Effector memory CD8-positive, alpha-beta T cell (primary cell): ENCODE measurements at regions not wholly inside any gene's neighbourhood (a gene's known extent, or its start where the extent isn't known, plus 50 kb on each side); places are given as distances from the start of the nearest gene placed in this dataset.
"Not testable (repeated sequence)": the region's sequence is repeated elsewhere in the genome, so short reads cannot be mapped to it uniquely, and the experiment has no call there.

Experiments used
- ATAC-seq: fragments of 150-1000 bp; cut with Tn5 transposase; replicated peaks from 2 replicates; pipeline ENCODE4 v1.10.0; 2021; ENCODE audit warnings: mild to moderate bottlenecking, moderate library complexity
- DNase-seq, 3 experiments: peaks; one replicate each; pipeline ENCODE4 v3.0.0; 2021
- H3K27ac Mint-ChIP-seq, 2 donors: one replicate each; pipeline ENCODE4 v1.8.0; 2022; ENCODE audit warnings: mild to moderate bottlenecking in 2 of 2, mixed read lengths in 2 of 2, moderate library complexity in 2 of 2
- H3K27me3 Mint-ChIP-seq, 2 donors: one replicate each; pipeline ENCODE4 v1.8.0; 2022; ENCODE audit warnings: mixed read lengths in 2 of 2
- H3K36me3 Mint-ChIP-seq: one replicate; pipeline ENCODE4 v1.8.0; 2022; ENCODE audit warnings: mild to moderate bottlenecking, moderate library complexity, mixed read lengths; ENCODE audit not compliant: insufficient read depth
- H3K4me1 Mint-ChIP-seq, 2 donors: one replicate each; pipeline ENCODE4 v1.8.0; 2022; ENCODE audit warnings: low read depth in 2 of 2, mixed read lengths in 2 of 2
- H3K4me3 Mint-ChIP-seq, 2 donors: one replicate each; pipeline ENCODE4 v1.8.0; 2022; ENCODE audit warnings: mild to moderate bottlenecking in 2 of 2, mixed read lengths in 2 of 2, moderate library complexity in 2 of 2
- H3K9me3 Mint-ChIP-seq, 2 donors: one replicate each; pipeline ENCODE4 v1.8.0; 2022; ENCODE audit warnings: mixed read lengths in 2 of 2

DNA sequence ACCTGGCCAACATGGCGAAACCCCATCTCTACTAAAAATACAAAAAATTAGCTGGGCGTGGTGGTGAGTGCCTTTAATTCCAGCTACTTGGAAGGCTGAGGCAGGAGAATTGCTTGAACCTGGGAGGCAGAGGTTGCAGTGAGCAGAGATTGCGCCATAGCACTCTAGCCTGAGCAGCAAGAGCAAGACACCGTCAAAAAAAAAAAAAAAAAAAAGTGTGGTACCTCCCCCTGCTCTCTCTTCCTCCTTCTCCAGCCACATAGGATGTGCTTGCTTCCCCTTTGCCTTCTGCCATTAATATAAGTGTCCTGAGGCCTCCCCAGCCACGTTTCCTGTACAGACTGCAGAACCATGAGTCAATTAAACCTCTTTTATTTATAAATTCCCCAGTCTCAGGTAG is 226.8 kb downstream of the CYP26B1 start:
- H3K4me3 Mint-ChIP-seq, H3K27ac Mint-ChIP-seq, H3K36me3 Mint-ChIP-seq, H3K9me3 Mint-ChIP-seq, ATAC-seq, DNase-seq, H3K4me1 Mint-ChIP-seq: not testable (repeated sequence)
- H3K27me3 Mint-ChIP-seq, result peaks cover 10 to 19% of the 10 kb centered on the region in 2 donors

DNA sequence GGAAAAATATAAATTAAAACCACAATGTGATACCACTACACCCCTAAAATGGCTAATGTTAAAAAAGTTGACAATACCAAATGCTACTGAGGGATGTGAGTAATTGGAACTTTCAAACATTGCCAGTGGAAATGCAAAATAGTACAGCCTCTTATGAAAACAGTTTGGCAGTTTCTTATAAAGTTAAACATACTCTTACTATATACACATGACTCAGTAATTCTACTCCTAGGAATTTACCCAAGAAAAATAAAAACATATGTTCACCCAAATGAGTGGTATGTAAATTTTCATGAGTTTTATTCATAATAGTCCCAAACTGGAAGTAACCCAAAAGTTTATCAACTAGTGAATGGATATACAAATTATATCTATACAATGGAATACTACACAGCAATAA is 228.0 kb downstream of the CYP26B1 start:
- ATAC-seq (no peak), DNase-seq (no peak)
- Mint-ChIP-seq H3K27ac (no peak overlapping the region), H3K9me3 (no peaks in the 10 kb centered on the region), H3K36me3 (no peaks in the 10 kb centered on the region), H3K4me3 (no peak overlapping the region), H3K27me3 (peaks cover 10 to 19% of the 10 kb centered on the region in 2 donors), H3K4me1 (peaks cover 0 to 3% of the 10 kb centered on the region in 2 donors)

DNA sequence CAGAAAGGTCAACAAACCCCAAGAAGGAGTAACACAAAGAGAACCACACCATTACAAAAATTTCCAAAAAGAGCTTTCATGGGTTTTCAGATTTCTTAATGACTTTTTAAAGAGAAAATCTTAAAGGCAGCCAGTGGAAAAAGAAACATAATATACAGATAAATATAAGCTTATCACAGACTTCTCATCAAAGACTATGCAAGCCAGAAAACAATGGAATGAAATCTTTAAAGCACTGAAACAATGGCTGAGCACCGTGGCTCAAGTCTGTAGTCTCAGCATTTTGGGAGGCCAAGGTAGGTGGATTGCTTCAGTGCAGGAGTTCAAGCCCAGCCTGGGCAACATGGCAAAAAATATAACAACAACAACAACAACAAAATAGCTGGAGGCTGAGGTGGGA is 237.4 kb downstream of the CYP26B1 start:
- no peak overlapping the region for H3K27ac Mint-ChIP-seq
- no peaks in the 10 kb centered on the region for H3K4me1 Mint-ChIP-seq
- no peak for ATAC-seq
- DNase-seq, result no peak
- H3K27me3 Mint-ChIP-seq, result peaks cover 22 to 33% of the 10 kb centered on the region in 2 donors
- no peaks in the 10 kb centered on the region for H3K36me3 Mint-ChIP-seq
- H3K4me3 Mint-ChIP-seq, result no peak overlapping the region
- H3K9me3 Mint-ChIP-seq, result peaks cover 0 to 14% of the 10 kb centered on the region in 2 donors

DNA sequence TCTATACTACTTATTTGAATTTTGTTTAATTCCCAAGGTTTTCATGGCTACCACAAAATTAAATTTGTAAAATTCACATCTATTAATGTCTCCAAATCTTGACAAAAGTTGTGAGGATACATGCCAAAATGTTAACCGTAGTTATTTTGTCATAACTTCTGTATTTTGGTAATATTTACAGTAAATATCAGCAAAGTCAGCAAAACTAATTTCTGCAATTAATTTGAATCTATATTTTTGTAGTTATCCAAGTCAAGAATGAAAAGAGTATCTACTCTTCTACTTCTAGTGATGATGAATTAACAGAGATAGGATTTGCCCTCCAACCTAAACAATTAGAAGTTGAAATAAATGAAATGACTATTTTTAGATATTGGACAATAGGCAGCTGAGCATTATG is 238.9 kb downstream of the CYP26B1 start:
- peaks cover 0 to 14% of the 10 kb centered on the region in 2 donors for H3K9me3 Mint-ChIP-seq
- H3K4me1 Mint-ChIP-seq, result no peaks in the 10 kb centered on the region
- no peaks in the 10 kb centered on the region for H3K36me3 Mint-ChIP-seq
- no peak overlapping the region for H3K27ac Mint-ChIP-seq
- no peak for DNase-seq
- H3K4me3 Mint-ChIP-seq, result no peak overlapping the region
- H3K27me3 Mint-ChIP-seq, result peaks cover 36 to 40% of the 10 kb centered on the region in 2 donors
- ATAC-seq, result no peak

DNA sequence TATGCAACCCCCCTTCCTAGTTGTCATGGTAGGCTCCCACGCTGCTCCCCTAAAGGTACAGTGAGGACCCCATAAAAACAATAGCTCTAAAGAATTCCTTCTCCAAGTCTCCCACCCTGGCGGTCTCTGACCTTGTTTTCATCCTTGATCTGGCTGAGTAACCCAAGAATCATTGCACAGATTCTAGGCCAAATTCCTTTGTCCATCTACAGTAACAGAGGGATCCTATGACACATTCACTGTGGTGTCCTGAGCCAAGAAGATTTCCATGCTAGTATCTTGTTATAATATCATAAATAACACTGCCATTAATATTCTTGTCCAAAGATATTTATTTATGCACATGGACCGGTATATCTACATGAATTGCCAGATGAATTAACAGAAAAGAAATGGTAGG is 240.2 kb downstream of the CYP26B1 start:
- DNase-seq (no peak), ATAC-seq (no peak)
- Mint-ChIP-seq H3K27ac (no peak overlapping the region), H3K36me3 (no peaks in the 10 kb centered on the region), H3K9me3 (peaks cover 0 to 14% of the 10 kb centered on the region in 2 donors), H3K27me3 (peaks cover 40% of the 10 kb centered on the region in 2 donors), H3K4me1 (no peaks in the 10 kb centered on the region), H3K4me3 (no peak overlapping the region)

DNA sequence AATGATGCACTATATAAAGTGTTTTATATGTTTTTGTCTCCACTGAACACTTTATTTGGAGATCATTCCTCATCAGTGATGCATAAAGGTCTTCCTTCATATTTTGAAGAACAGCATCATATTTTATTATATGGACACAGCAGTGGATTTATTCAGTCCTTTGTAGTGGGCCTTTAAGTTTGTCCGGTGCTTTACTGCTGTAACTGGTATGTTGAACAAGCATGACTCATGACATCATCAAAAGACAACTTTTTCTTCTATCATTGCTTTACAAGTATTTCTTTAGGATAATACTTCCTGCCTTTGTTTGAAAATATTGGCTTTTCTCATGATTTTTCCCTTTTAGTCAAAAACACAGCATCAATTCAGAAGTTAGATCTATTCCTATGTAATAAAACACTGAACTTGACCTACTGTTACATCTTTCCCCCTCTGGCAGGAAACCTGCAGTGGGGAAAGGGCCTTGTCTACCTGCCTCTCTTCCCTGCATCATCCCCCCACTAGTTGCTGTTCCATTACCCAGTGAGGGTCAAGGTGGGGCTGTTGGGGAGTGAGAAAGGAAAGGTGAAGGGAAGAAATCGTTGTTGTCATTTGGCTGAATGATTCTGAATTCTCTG is 241.2 kb downstream of the CYP26B1 start:
- Mint-ChIP-seq H3K4me1 (no peaks in the 10 kb centered on the region), H3K9me3 (peaks cover 0 to 14% of the 10 kb centered on the region in 2 donors)
- ATAC-seq, result no peak

DNA sequence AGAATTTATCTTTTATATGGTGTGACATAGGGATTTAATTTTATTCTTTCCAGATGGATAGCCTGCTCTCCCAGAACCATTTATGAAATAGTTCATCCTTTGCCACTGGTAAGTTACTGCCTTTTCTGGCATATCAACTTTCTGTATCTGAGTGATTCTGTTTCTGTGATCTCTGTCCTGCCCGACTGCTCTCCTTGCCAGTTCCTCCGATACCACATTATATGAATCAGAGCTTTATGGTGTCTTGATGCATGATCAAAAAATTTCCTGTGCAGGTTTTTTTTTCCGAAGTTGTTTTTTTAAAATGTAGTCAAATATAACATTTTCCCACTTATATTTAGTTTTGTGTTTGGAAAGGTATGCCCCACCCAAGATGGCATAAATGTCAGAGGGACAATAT is 242.5 kb downstream of the CYP26B1 start:
- Mint-ChIP-seq H3K4me3 (no peak overlapping the region), H3K27me3 (peaks cover 40 to 46% of the 10 kb centered on the region in 2 donors), H3K4me1 (no peaks in the 10 kb centered on the region), H3K9me3 (peaks cover 0 to 13% of the 10 kb centered on the region in 2 donors), H3K36me3 (no peaks in the 10 kb centered on the region), H3K27ac (no peak overlapping the region)
- ATAC-seq (no peak), DNase-seq (no peak)

More for the DNA sequence above, 241.2 kb downstream of the CYP26B1 start:
- DNase-seq, result no peak
- peaks cover 40 to 48% of the 10 kb centered on the region in 2 donors for H3K27me3 Mint-ChIP-seq
- H3K27ac Mint-ChIP-seq, result no peak overlapping the region
- no peaks in the 10 kb centered on the region for H3K36me3 Mint-ChIP-seq
- no peak overlapping the region for H3K4me3 Mint-ChIP-seq

DNA sequence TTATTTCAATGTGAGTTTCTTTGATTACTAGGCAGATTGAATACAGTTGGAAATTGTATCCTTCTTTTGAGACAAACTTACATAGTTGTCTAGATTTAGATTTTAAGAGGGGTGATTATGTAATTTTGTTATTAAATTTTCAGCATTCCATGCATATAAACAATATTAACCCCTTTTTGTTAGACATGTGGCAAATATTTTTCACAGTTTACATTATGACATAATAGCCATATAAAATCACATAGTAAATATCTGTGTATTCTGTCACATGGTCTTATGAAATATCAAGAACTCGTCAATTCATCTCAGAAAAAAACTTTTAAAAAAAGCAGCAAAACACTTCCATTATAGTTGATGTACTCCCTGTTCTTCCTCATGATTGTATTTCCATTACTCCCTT is 243.8 kb downstream of the CYP26B1 start:
- no peaks in the 10 kb centered on the region for H3K4me1 Mint-ChIP-seq
- no peak overlapping the region for H3K4me3 Mint-ChIP-seq
- ATAC-seq (no peak), DNase-seq (no peak)
- no peaks in the 10 kb centered on the region for H3K36me3 Mint-ChIP-seq
- H3K27me3 Mint-ChIP-seq, result peaks cover 44 to 47% of the 10 kb centered on the region in 2 donors
- H3K9me3 Mint-ChIP-seq, result no peaks in the 10 kb centered on the region
- no peak overlapping the region for H3K27ac Mint-ChIP-seq

DNA sequence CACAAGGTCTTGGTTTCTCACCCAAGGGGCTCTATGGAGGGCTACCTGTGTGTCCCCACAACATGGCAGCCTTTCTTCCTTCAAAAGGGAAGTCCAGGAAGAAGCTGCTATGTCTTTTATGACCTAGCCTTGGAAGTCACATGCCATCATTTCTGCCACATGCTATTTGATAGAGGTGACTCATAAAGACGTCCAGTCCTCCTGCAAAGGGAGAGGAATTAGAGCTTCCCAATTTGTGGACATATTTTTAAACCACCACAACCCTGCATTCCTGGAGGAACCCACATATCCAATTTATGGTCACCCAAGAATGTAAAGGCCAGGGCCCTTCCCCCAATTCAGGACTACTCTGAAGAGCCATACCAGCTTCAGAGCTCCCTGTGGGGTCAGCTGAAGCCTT is 246.2 kb downstream of the CYP26B1 start:
- no peak for DNase-seq
- peaks cover 48 to 49% of the 10 kb centered on the region in 2 donors for H3K27me3 Mint-ChIP-seq
- ATAC-seq, result no peak
- H3K36me3 Mint-ChIP-seq, result no peaks in the 10 kb centered on the region
- H3K27ac Mint-ChIP-seq, result no peak overlapping the region
- H3K4me3 Mint-ChIP-seq, result no peak overlapping the region
- no peaks in the 10 kb centered on the region for H3K4me1 Mint-ChIP-seq
- H3K9me3 Mint-ChIP-seq, result no peaks in the 10 kb centered on the region

DNA sequence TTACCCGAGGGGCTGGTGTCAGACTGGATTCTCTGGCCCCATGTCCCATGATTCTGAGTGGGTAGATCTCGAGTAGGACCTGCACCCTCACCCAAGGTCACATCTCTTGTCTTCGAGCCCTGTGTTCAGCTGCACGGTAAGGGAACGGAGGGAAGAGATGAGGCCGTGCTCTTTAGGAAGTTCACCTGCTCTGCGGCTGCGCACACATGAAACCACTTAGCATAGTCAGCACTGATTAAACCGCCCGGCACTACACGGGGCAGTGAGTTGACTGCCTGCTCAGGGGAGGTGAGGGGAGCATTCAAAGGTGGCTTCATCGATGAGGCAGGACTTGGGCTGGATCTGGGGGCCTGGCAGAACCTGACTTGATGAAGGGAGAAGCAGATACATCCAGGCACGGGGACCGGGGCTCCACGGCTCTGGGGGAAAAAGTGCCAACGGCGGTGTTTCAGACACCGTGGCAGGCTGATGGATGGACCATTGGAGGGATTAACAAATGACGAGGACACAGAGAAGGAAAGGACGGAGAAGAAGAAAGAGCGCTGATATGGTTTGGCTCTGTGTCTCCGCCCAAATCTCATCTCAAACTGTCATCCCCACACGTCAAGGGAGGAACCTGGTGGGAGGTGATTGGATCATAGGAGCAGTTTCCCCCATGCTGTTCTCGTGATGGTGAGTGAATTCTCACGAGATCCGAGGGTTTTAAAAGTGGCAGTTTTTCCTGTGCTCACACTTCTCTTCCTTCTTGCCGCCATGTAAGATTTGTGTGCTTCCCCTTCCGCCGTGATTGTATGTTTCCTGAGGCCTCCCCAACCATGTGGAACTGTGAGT is 248.6 kb downstream of the CYP26B1 start:
- Mint-ChIP-seq H3K4me3 (no peak overlapping the region), H3K27ac (no peak overlapping the region), H3K4me1 (no peaks in the 10 kb centered on the region), H3K9me3 (no peaks in the 10 kb centered on the region), H3K36me3 (no peaks in the 10 kb centered on the region), H3K27me3 (peaks cover 32 to 50% of the 10 kb centered on the region in 2 donors)
- DNase-seq (no peak), ATAC-seq (no peak)

DNA sequence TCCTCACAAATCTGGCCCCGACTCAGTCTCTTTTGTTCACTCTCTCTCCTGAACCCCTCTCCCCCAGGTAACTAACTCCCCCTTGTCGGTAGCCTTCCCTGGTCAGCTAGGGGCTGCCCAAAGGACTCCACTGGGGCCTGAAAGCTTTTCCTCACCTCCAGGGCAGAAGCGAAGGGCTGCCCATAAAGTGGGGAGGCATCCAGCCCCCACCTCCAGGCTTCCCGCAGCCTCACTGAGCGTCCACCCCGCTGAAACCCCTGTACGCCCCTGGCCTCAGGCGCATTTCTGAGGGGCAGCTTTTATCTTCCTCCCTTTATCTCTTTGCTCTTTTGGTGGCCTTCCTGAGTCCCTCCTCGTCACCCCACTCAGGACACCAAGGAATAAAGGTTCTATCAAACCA is 249.3 kb downstream of the CYP26B1 start:
- H3K4me3 Mint-ChIP-seq, result no peak overlapping the region
- no peak overlapping the region for H3K27ac Mint-ChIP-seq

DNA sequence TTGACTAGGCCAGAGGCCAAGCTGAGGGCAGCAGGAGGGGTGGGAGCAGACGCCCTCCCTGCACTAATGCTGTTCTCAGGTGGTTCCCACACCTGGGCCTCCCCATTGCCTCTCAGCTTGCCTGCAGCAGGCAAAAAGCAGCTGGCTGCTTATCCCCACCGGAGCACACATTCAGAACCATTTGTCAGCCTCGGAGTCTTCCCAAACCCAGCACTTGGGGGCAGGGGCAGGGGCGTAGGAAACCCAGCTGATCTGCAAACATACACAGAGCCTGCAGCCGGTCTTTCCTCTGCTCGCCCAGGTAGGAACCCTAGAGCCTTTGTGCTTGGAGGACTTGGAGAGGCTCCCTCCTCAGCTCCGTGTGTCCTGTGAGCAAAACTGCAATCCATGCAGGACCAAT is 249.8 kb downstream of the CYP26B1 start:
- peaks cover 26 to 58% of the 10 kb centered on the region in 2 donors for H3K27me3 Mint-ChIP-seq
- DNase-seq (no peak), ATAC-seq (no peak)
- H3K36me3 Mint-ChIP-seq, result no peaks in the 10 kb centered on the region
- H3K9me3 Mint-ChIP-seq, result no peaks in the 10 kb centered on the region
- H3K4me1 Mint-ChIP-seq, result no peaks in the 10 kb centered on the region
- peak overlapping the region in 1 of 2 donors; percentile 70 for H3K27ac Mint-ChIP-seq
- no peak overlapping the region for H3K4me3 Mint-ChIP-seq

More for the DNA sequence above, 249.3 kb downstream of the CYP26B1 start:
- Mint-ChIP-seq H3K4me1 (no peaks in the 10 kb centered on the region), H3K9me3 (no peaks in the 10 kb centered on the region), H3K36me3 (no peaks in the 10 kb centered on the region), H3K27me3 (peaks cover 26 to 52% of the 10 kb centered on the region in 2 donors)
- ATAC-seq (no peak), DNase-seq (no peak)

DNA sequence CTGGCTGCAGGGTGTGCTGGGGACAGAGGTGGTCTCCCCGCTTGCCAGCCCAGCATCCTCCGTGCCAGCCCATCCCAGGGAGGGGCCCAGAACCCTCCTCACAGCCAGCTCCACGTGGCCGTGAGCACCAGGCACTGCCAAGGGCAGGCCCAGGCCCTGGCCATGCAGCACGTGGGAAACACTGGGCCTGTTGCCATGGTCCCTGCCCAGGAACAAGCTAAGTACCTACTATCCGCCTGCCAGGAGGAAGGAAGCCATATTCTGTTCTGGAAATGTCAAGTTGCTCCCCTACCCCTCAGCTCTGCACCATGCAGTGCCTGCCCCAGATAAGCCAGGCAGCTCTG is 250.6 kb downstream of the CYP26B1 start:
- Mint-ChIP-seq H3K36me3 (no peaks in the 10 kb centered on the region), H3K27me3 (peaks cover 26 to 62% of the 10 kb centered on the region in 2 donors), H3K4me1 (no peaks in the 10 kb centered on the region)

More for the DNA sequence above, 250.6 kb downstream of the CYP26B1 start:
- Mint-ChIP-seq H3K27ac (no peak overlapping the region), H3K9me3 (no peaks in the 10 kb centered on the region), H3K4me3 (no peak overlapping the region)
- DNase-seq (no peak), ATAC-seq (no peak)
